GM23338 (cell line): ENCODE measurements at regions not wholly inside any gene's neighbourhood (a gene's known extent, or its start where the extent isn't known, plus 50 kb on each side); places are given as distances from the start of the nearest gene placed in this dataset.

ENCODE experiments used
- ATAC-seq: fragments of 200-7000 bp; cut with Tn5 transposase; 3 replicates; pipeline ENCODE4 v1.9.1; 2020
- DNase-seq: peaks from one replicate; pipeline ENCODE4 v3.0.0-alpha.2; 2015; ENCODE audit warnings: low spot score
- H2AFZ ChIP-seq: fragments of 200-600 bp; sonication (generic); 2 replicates; pipeline ENCODE4 v1.8.0; 2016; ENCODE audit warnings: antibody characterized with exemption, mild to moderate bottlenecking, moderate library complexity
- H3F3A ChIP-seq: fragments of 200-600 bp; sonication (generic); replicated peaks from 2 replicates; pipeline ENCODE4 v1.8.0; 2017; ENCODE audit warnings: antibody characterized with exemption, mixed run types, low read depth
- H3K27ac ChIP-seq: fragments of 200-600 bp; sonication (generic); 2 replicates; pipeline ENCODE4 v1.6.1; 2016; ENCODE audit warnings: low read depth
- H3K27me3 ChIP-seq: fragments of 200-600 bp; sonication (generic); 2 replicates; pipeline ENCODE4 v1.8.0; 2016; ENCODE audit warnings: mild to moderate bottlenecking, mixed run types, moderate library complexity; ENCODE audit not compliant: insufficient read depth
- H3K36me3 ChIP-seq: fragments of 200-600 bp; sonication (generic); 2 replicates; pipeline ENCODE4 v1.8.0; 2016; ENCODE audit warnings: mild to moderate bottlenecking; ENCODE audit not compliant: insufficient read depth
- H3K4me1 ChIP-seq: fragments of 200-600 bp; sonication (generic); 2 replicates; pipeline ENCODE4 v1.8.0; 2016; ENCODE audit warnings: mild to moderate bottlenecking, moderate library complexity; ENCODE audit not compliant: insufficient read depth
- H3K4me2 ChIP-seq: fragments of 200-600 bp; sonication (generic); 2 replicates; pipeline ENCODE4 v1.7.1; 2017; ENCODE audit warnings: mixed run types
- H3K4me3 ChIP-seq: fragments of 200-600 bp; sonication (generic); 2 replicates; pipeline ENCODE4 v1.6.1; 2016; ENCODE audit warnings: mixed run types
- H3K79me2 ChIP-seq: fragments of 200-600 bp; sonication (generic); replicated peaks from 2 replicates; pipeline ENCODE4 v1.8.0; 2017; ENCODE audit warnings: mild to moderate bottlenecking; ENCODE audit not compliant: insufficient read depth
- H3K9me2 ChIP-seq: fragments of 200-600 bp; sonication (generic); 2 replicates; pipeline ENCODE4 v1.8.0; 2017; ENCODE audit not compliant: insufficient read depth
- H4K20me1 ChIP-seq: fragments of 200-600 bp; sonication (generic); replicated peaks from 2 replicates; pipeline ENCODE4 v1.8.0; 2017; ENCODE audit warnings: mild to moderate bottlenecking; ENCODE audit not compliant: insufficient read depth
- H3K27ac Mint-ChIP-seq: 2 replicates; pipeline ENCODE4 v1.8.0; 2020; ENCODE audit warnings: inconsistent platforms, mild to moderate bottlenecking, moderate library complexity, mixed read lengths
- H3K27me3 Mint-ChIP-seq: 3 replicates; pipeline ENCODE4 v1.8.0; 2022; ENCODE audit warnings: low read depth, mild to moderate bottlenecking, moderate library complexity, mixed read lengths, inconsistent platforms; ENCODE audit not compliant: insufficient read depth, poor library complexity
- H3K36me3 Mint-ChIP-seq: 3 replicates; pipeline ENCODE4 v1.8.0; 2021; ENCODE audit warnings: low read depth, mild to moderate bottlenecking, inconsistent platforms, moderate library complexity, mixed read lengths
- H3K4me1 Mint-ChIP-seq: 3 replicates; pipeline ENCODE4 v1.8.0; 2020; ENCODE audit warnings: mild to moderate bottlenecking, inconsistent platforms, mixed read lengths
- H3K4me3 Mint-ChIP-seq: 3 replicates; pipeline ENCODE4 v1.8.0; 2021; ENCODE audit warnings: moderate library complexity, mild to moderate bottlenecking, inconsistent platforms, mixed read lengths
- H3K9me3 Mint-ChIP-seq: 3 replicates; pipeline ENCODE4 v1.8.0; 2020; ENCODE audit warnings: moderate library complexity, mild to moderate bottlenecking, inconsistent platforms, mixed read lengths
- NANOG ChIP-seq: IDR thresholded peaks from 2 replicates; pipeline ENCODE4 v1.6.1; 2016; ENCODE audit warnings: antibody characterized with exemption, borderline replicate concordance
- POLR2AphosphoS5 ChIP-seq: IDR thresholded peaks from 2 replicates; pipeline ENCODE4 v1.6.1; 2016; ENCODE audit warnings: antibody characterized with exemption, low read depth
- ZNF114 ChIP-seq: fragments of 250-450 bp; sonication (Bioruptor Pico); IDR thresholded peaks from 2 replicates; pipeline ENCODE4 v1.5.0; 2020; ENCODE audit warnings: mild to moderate bottlenecking, moderate library complexity
- TF ChIP-seq, protein P1 (sequence below), 2 experiments: fragments of 200-600 bp in 1 of 2; sonication (generic) in 1 of 2; conservative IDR thresholded peaks; 2 replicates each; pipeline versions ENCODE4 v1.5.1 to v1.6.1; 2016 to 2017; ENCODE audit warnings: antibody characterized with exemption in 2 of 2, low read depth in 2 of 2, mild to moderate bottlenecking in 2 of 2, moderate library complexity in 1 of 2
- TF ChIP-seq, protein P2 (sequence below): fragments of 250-450 bp; sonication (Bioruptor Pico); IDR thresholded peaks from 2 replicates; pipeline ENCODE4 v1.5.0; 2020; ENCODE audit warnings: mild to moderate bottlenecking, moderate library complexity

DNA sequence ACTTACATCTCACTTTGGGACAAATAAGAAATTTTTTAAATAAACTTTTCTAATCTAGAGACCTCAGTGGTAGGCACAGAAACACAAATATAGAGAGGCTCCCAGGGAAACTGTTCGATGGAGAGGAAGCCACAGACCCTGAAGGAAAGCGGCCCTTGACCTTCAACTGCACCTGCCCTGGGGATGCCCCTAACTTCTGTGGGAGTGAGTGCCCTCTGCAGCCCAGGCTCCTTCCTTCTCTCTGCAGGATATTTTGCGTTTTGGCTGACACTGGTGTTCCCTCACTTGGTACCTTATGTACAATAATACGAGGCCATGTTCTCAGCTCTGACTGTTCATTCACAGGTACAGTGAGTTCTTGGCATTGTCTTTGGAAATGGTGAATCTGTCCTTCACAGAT is 64.8 kb upstream of the MAL start:
- Histone ChIP-seq H2AFZ (no peak overlapping the region), H4K20me1 (no peaks in the 10 kb centered on the region), H3K79me2 (no peaks in the 10 kb centered on the region), H3K4me2 (no peak overlapping the region), H3K36me3 (no peaks in the 10 kb centered on the region), H3K27me3 (peaks cover 44% of the 10 kb centered on the region), H3K9me2 (no peaks in the 10 kb centered on the region), H3K4me1 (no peaks in the 10 kb centered on the region), H3F3A (no peaks in the 10 kb centered on the region), H3K27ac (no peak overlapping the region), H3K4me3 (no peak overlapping the region)
- no peak overlapping the region for H3K4me3 Mint-ChIP-seq
- no peak for TF ChIP-seq ZNF114 (CRISPR knock-in tag)
- TF ChIP-seq, protein P1, sequence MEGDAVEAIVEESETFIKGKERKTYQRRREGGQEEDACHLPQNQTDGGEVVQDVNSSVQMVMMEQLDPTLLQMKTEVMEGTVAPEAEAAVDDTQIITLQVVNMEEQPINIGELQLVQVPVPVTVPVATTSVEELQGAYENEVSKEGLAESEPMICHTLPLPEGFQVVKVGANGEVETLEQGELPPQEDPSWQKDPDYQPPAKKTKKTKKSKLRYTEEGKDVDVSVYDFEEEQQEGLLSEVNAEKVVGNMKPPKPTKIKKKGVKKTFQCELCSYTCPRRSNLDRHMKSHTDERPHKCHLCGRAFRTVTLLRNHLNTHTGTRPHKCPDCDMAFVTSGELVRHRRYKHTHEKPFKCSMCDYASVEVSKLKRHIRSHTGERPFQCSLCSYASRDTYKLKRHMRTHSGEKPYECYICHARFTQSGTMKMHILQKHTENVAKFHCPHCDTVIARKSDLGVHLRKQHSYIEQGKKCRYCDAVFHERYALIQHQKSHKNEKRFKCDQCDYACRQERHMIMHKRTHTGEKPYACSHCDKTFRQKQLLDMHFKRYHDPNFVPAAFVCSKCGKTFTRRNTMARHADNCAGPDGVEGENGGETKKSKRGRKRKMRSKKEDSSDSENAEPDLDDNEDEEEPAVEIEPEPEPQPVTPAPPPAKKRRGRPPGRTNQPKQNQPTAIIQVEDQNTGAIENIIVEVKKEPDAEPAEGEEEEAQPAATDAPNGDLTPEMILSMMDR (conservative IDR thresholded peaks at IDR 0.05; ENCODE audit: low read depth in 2 of 2) = peak in 1 of 2 experiments; percentile 42; a peak in 2 of 4 replicates
- no peak for TF ChIP-seq NANOG
- H3K27me3 Mint-ChIP-seq = peaks cover 2% of the 10 kb centered on the region
- H3K27ac Mint-ChIP-seq = no peak overlapping the region
- DNase-seq (peak; percentile 27), ATAC-seq (peak; percentile 59; the same call in 2 of the 3 replicates)
- no peaks in the 10 kb centered on the region for H3K9me3 Mint-ChIP-seq
- H3K4me1 Mint-ChIP-seq = peaks cover 7% of the 10 kb centered on the region; the same call in 2 of the 3 replicates
- no peaks in the 10 kb centered on the region for H3K36me3 Mint-ChIP-seq

DNA sequence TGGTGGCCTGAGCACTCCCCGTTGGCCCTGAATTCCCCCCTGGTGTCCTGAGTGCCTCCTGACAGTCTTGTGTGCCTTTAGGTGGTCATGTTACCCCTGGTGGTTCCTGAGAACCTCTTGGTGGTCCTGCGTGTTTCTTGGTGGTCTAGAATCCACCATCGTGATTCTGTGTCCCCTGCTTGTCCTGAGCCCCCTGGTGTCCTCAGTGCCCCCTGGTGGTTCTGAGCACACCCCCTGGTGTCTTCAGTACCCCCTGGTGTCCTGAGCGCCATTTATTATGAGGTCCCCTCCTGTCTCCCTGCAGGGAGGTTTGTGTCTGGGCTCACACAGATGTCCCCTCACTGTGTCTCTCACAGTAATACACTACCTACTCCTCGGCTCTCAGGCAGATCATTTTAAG is 61.3 kb upstream of the MAL start:
- Mint-ChIP-seq H3K4me3 (no peak overlapping the region), H3K9me3 (no peaks in the 10 kb centered on the region), H3K4me1 (no peaks in the 10 kb centered on the region), H3K27me3 (peaks cover 2% of the 10 kb centered on the region), H3K36me3 (no peaks in the 10 kb centered on the region), H3K27ac (no peak overlapping the region)
- no peak overlapping the region for H3K4me3 ChIP-seq
- no peak for ATAC-seq
- H2AFZ ChIP-seq = no peak overlapping the region
- H3K27me3 ChIP-seq = peaks cover 48% of the 10 kb centered on the region
- H3K4me2 ChIP-seq = no peak overlapping the region
- no peaks in the 10 kb centered on the region for H3K36me3 ChIP-seq
- no peaks in the 10 kb centered on the region for H3K79me2 ChIP-seq
- no peak overlapping the region for H3K27ac ChIP-seq
- H3K4me1 ChIP-seq = no peaks in the 10 kb centered on the region
- TF ChIP-seq POLR2AphosphoS5 = no peak
- no peaks in the 10 kb centered on the region for H3F3A ChIP-seq
- no peaks in the 10 kb centered on the region for H3K9me2 ChIP-seq
- H4K20me1 ChIP-seq = no peaks in the 10 kb centered on the region
- no peak for DNase-seq

DNA sequence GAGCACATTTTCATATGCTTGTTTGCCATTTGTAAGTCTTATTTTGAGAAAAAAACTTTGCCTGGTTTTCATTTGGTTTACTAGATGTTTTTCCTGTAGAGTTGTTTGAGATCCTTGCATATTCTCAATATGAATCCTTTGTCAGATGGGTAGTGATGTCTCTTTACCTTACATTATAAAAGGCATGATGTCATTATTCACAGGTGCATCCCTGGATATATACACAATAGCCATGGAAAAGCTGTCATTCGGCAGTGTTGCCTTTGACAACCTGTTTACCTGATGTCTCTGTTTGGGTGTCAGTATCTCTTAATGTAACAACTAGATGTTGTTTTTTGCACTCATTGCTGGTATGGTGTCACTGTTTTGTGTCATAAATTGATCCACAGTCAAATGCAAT is 58.8 kb upstream of the MAL start:
- no peak overlapping the region for H3K4me3 Mint-ChIP-seq
- Histone ChIP-seq H4K20me1 (no peaks in the 10 kb centered on the region), H3K79me2 (no peaks in the 10 kb centered on the region), H3K9me2 (no peaks in the 10 kb centered on the region), H3K4me1 (no peaks in the 10 kb centered on the region), H3F3A (no peaks in the 10 kb centered on the region), H3K4me3 (no peak overlapping the region), H2AFZ (no peak overlapping the region), H3K36me3 (no peaks in the 10 kb centered on the region), H3K4me2 (no peak overlapping the region), H3K27ac (no peak overlapping the region), H3K27me3 (peaks cover 43% of the 10 kb centered on the region)
- no peaks in the 10 kb centered on the region for H3K36me3 Mint-ChIP-seq
- H3K27me3 Mint-ChIP-seq = peaks cover 3% of the 10 kb centered on the region
- no peak overlapping the region for H3K27ac Mint-ChIP-seq
- DNase-seq = no peak
- no peaks in the 10 kb centered on the region for H3K9me3 Mint-ChIP-seq
- ATAC-seq = no peak
- peaks cover 7% of the 10 kb centered on the region for H3K4me1 Mint-ChIP-seq
- TF ChIP-seq, protein P1 (conservative IDR thresholded peaks at IDR 0.05; ENCODE audit: low read depth in 2 of 2) = no peak
- TF ChIP-seq, protein P2, sequence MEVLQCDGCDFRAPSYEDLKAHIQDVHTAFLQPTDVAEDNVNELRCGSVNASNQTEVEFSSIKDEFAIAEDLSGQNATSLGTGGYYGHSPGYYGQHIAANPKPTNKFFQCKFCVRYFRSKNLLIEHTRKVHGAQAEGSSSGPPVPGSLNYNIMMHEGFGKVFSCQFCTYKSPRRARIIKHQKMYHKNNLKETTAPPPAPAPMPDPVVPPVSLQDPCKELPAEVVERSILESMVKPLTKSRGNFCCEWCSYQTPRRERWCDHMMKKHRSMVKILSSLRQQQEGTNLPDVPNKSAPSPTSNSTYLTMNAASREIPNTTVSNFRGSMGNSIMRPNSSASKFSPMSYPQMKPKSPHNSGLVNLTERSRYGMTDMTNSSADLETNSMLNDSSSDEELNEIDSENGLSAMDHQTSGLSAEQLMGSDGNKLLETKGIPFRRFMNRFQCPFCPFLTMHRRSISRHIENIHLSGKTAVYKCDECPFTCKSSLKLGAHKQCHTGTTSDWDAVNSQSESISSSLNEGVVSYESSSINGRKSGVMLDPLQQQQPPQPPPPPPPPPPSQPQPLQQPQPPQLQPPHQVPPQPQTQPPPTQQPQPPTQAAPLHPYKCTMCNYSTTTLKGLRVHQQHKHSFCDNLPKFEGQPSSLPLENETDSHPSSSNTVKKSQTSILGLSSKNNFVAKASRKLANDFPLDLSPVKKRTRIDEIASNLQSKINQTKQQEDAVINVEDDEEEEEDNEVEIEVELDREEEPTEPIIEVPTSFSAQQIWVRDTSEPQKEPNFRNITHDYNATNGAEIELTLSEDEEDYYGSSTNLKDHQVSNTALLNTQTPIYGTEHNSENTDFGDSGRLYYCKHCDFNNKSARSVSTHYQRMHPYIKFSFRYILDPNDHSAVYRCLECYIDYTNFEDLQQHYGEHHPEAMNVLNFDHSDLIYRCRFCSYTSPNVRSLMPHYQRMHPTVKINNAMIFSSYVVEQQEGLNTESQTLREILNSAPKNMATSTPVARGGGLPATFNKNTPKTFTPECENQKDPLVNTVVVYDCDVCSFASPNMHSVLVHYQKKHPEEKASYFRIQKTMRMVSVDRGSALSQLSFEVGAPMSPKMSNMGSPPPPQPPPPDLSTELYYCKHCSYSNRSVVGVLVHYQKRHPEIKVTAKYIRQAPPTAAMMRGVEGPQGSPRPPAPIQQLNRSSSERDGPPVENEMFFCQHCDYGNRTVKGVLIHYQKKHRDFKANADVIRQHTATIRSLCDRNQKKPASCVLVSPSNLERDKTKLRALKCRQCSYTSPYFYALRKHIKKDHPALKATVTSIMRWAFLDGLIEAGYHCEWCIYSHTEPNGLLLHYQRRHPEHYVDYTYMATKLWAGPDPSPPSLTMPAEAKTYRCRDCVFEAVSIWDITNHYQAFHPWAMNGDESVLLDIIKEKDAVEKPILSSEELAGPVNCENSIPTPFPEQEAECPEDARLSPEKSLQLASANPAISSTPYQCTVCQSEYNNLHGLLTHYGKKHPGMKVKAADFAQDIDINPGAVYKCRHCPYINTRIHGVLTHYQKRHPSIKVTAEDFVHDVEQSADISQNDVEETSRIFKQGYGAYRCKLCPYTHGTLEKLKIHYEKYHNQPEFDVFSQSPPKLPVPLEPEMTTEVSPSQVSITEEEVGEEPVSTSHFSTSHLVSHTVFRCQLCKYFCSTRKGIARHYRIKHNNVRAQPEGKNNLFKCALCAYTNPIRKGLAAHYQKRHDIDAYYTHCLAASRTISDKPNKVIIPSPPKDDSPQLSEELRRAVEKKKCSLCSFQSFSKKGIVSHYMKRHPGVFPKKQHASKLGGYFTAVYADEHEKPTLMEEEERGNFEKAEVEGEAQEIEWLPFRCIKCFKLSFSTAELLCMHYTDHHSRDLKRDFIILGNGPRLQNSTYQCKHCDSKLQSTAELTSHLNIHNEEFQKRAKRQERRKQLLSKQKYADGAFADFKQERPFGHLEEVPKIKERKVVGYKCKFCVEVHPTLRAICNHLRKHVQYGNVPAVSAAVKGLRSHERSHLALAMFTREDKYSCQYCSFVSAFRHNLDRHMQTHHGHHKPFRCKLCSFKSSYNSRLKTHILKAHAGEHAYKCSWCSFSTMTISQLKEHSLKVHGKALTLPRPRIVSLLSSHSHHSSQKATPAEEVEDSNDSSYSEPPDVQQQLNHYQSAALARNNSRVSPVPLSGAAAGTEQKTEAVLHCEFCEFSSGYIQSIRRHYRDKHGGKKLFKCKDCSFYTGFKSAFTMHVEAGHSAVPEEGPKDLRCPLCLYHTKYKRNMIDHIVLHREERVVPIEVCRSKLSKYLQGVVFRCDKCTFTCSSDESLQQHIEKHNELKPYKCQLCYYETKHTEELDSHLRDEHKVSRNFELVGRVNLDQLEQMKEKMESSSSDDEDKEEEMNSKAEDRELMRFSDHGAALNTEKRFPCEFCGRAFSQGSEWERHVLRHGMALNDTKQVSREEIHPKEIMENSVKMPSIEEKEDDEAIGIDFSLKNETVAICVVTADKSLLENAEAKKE = no peak
